PFSK-1 (cell line): ENCODE measurements at regions not wholly inside any gene's neighbourhood (a gene's known extent, or its start where the extent isn't known, plus 50 kb on each side); places are given as distances from the start of the nearest gene placed in this dataset.

Experiments used
- POLR2AphosphoS5 ChIP-seq: IDR thresholded peaks from 2 replicates; pipeline ENCODE4 v1.6.1; 2012; ENCODE audit warnings: low read depth, mild to moderate bottlenecking, control low read depth, low read length, moderate library complexity
- SIN3A ChIP-seq: IDR thresholded peaks from 2 replicates; pipeline ENCODE4 v1.6.1; 2012; ENCODE audit warnings: mild to moderate bottlenecking, low read length, moderate library complexity, borderline replicate concordance; ENCODE audit not compliant: insufficient read depth

- no peak for TF ChIP-seq POLR2AphosphoS5
- TF ChIP-seq SIN3A: no peak
Measured at GRCh38 chr21:19640964-19641363, 1237.4 kb upstream of the TMPRSS15 start.
